Gastroesophageal sphincter (tissue), 3 donors: ENCODE measurements at regions not wholly inside any gene's neighbourhood (a gene's known extent, or its start where the extent isn't known, plus 50 kb on each side); places are given as distances from the start of the nearest gene placed in this dataset.

Experiments
- EP300 ChIP-seq: sonication (generic); formaldehyde crosslinking; IDR thresholded peaks from one replicate; pipeline ENCODE4 v1.6.1; 2017; ENCODE audit warnings: antibody characterized with exemption, mild to moderate bottlenecking
- POLR2A ChIP-seq, 2 donors: fragments of 450-650 bp; IDR thresholded peaks; one replicate each; pipeline ENCODE4 v1.6.1; 2017; ENCODE audit warnings: antibody characterized with exemption in 2 of 2, mild to moderate bottlenecking in 2 of 2, moderate library complexity in 1 of 2
- POLR2AphosphoS5 ChIP-seq: sonication (generic); formaldehyde crosslinking; IDR thresholded peaks from one replicate; pipeline ENCODE4 v1.6.1; 2017; ENCODE audit warnings: antibody characterized with exemption
- TF ChIP-seq, protein P1 (sequence below), 4 experiments: fragments of 200-600 bp in 2 of 4; fragments of 450-650 bp in 2 of 4; sonication (generic) in 1 of 4; IDR thresholded peaks; one replicate each; pipeline ENCODE4 v1.5.1; 2017 to 2019; ENCODE audit warnings: antibody characterized with exemption in 4 of 4, mild to moderate bottlenecking in 2 of 4, moderate library complexity in 2 of 4

DNA sequence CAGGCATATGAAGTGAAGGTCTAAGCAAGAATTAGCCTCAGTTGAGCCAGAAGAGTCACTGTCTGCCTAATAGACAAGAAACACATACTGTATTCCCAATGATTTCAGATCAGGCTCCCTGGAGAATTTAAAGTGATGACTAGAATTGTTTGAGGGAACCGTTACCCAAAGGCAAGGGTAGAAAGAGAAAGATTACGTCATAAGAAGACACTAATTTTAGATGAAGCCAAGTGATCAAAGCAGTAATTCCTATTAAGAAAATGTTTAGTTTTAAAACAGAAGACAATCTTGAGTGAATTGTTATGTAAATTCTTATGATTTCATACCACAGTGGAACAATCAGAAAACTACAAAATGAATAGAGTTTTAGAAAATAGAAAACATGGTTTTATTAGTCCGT is 194.5 kb upstream of the ARSJ start:
- TF ChIP-seq POLR2A (IDR thresholded peaks at IDR 0.05): no peak
- no peak for TF ChIP-seq EP300
- TF ChIP-seq, protein P1, sequence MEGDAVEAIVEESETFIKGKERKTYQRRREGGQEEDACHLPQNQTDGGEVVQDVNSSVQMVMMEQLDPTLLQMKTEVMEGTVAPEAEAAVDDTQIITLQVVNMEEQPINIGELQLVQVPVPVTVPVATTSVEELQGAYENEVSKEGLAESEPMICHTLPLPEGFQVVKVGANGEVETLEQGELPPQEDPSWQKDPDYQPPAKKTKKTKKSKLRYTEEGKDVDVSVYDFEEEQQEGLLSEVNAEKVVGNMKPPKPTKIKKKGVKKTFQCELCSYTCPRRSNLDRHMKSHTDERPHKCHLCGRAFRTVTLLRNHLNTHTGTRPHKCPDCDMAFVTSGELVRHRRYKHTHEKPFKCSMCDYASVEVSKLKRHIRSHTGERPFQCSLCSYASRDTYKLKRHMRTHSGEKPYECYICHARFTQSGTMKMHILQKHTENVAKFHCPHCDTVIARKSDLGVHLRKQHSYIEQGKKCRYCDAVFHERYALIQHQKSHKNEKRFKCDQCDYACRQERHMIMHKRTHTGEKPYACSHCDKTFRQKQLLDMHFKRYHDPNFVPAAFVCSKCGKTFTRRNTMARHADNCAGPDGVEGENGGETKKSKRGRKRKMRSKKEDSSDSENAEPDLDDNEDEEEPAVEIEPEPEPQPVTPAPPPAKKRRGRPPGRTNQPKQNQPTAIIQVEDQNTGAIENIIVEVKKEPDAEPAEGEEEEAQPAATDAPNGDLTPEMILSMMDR (IDR thresholded peaks at IDR 0.05): no peak
- TF ChIP-seq POLR2AphosphoS5: no peak
